PFSK-1 (cell line): ENCODE measurements at regions not wholly inside any gene's neighbourhood (a gene's known extent, or its start where the extent isn't known, plus 50 kb on each side); places are given as distances from the start of the nearest gene placed in this dataset.

Source experiments
- FOXP2 ChIP-seq: optimal IDR thresholded peaks from 2 replicates; pipeline ENCODE3; 2011; ENCODE audit warnings: borderline replicate concordance, control low read depth, inconsistent platforms; ENCODE audit not compliant: insufficient read depth; ENCODE audit errors: extremely low read length, extremely low read depth
- POLR2AphosphoS5 ChIP-seq: IDR thresholded peaks from 2 replicates; pipeline ENCODE4 v1.6.1; 2012; ENCODE audit warnings: low read depth, mild to moderate bottlenecking, control low read depth, low read length, moderate library complexity
- SIN3A ChIP-seq: IDR thresholded peaks from 2 replicates; pipeline ENCODE4 v1.6.1; 2012; ENCODE audit warnings: mild to moderate bottlenecking, low read length, moderate library complexity, borderline replicate concordance; ENCODE audit not compliant: insufficient read depth
- TAF1 ChIP-seq: IDR thresholded peaks from 2 replicates; pipeline ENCODE4 v1.6.1; 2012; ENCODE audit warnings: low read length, control low read depth, borderline replicate concordance; ENCODE audit not compliant: insufficient read depth
- TF ChIP-seq, protein P1 (sequence below), 2 experiments: IDR thresholded peaks; 2 replicates each; pipeline versions ENCODE4 v1.6.1 to v1.8.0; 2011 to 2012; ENCODE audit warnings: low read depth in 2 of 2, low read length in 2 of 2, control low read depth in 1 of 2, inconsistent platforms in 1 of 2, mild to moderate bottlenecking in 1 of 2, moderate library complexity in 1 of 2; ENCODE audit not compliant: insufficient read depth in 1 of 2

DNA sequence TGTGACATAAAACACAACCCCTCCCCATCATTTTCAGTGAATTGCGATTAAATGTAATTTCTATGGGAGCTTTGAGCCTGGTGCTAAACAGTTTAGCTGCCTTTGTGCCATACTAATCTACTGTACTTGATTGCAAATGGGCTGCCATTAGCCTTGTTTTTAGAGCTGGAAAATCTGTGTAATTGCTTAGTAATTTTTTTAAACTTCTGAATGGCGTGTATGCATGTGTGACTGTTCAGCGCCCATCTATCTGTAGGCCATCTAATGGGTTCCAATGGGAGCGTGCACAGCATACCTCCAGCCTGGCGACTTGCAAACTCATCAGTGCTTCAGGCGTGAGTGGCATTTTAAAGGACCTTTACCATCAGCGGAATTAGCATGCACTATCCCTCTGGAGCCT, 142.7 kb upstream of the KIRREL3 start:
- TF ChIP-seq, protein P1, sequence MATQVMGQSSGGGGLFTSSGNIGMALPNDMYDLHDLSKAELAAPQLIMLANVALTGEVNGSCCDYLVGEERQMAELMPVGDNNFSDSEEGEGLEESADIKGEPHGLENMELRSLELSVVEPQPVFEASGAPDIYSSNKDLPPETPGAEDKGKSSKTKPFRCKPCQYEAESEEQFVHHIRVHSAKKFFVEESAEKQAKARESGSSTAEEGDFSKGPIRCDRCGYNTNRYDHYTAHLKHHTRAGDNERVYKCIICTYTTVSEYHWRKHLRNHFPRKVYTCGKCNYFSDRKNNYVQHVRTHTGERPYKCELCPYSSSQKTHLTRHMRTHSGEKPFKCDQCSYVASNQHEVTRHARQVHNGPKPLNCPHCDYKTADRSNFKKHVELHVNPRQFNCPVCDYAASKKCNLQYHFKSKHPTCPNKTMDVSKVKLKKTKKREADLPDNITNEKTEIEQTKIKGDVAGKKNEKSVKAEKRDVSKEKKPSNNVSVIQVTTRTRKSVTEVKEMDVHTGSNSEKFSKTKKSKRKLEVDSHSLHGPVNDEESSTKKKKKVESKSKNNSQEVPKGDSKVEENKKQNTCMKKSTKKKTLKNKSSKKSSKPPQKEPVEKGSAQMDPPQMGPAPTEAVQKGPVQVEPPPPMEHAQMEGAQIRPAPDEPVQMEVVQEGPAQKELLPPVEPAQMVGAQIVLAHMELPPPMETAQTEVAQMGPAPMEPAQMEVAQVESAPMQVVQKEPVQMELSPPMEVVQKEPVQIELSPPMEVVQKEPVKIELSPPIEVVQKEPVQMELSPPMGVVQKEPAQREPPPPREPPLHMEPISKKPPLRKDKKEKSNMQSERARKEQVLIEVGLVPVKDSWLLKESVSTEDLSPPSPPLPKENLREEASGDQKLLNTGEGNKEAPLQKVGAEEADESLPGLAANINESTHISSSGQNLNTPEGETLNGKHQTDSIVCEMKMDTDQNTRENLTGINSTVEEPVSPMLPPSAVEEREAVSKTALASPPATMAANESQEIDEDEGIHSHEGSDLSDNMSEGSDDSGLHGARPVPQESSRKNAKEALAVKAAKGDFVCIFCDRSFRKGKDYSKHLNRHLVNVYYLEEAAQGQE (IDR thresholded peaks at IDR 0.05; ENCODE audit: insufficient read depth in 1 of 2, low read depth in 2 of 2, low read length in 2 of 2): no peak
- TF ChIP-seq POLR2AphosphoS5 (no peak), SIN3A (no peak), FOXP2 (no peak), TAF1 (no peak)

DNA sequence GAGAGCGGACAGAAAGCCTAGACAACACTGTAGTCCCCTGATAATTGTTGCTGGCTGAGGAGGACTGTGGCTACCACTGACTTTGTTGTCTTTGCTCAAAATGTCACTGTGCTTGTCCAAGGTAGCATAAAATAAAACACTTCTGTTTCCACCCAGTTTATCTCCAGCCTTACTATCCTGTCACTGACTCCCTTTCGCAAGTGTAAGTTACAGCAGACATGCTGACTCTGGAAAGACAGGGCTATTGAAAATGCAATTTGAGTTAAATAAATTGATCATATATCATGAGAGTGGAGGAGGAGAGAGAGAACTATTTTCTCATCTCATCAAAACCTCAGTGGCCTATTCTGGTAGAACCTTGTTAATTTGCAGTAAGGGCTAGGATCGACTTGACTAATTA, 138.0 kb upstream of the KIRREL3 start:
- TF ChIP-seq FOXP2 (no peak), TAF1 (no peak), SIN3A (no peak), POLR2AphosphoS5 (no peak)
- TF ChIP-seq, protein P1 (IDR thresholded peaks at IDR 0.05; ENCODE audit: insufficient read depth in 1 of 2, low read depth in 2 of 2, low read length in 2 of 2): no peak

GRCh38 chr11:127137771-127138280, 137.3 kb upstream of the KIRREL3 start:
- TF ChIP-seq FOXP2 (no peak), TAF1 (no peak), SIN3A (no peak), POLR2AphosphoS5 (no peak)
- TF ChIP-seq, protein P1 (IDR thresholded peaks at IDR 0.05; ENCODE audit: insufficient read depth in 1 of 2, low read depth in 2 of 2, low read length in 2 of 2): no peak

GRCh38 chr11:127136438-127136837, 135.9 kb upstream of the KIRREL3 start:
- TF ChIP-seq, protein P1 (IDR thresholded peaks at IDR 0.05; ENCODE audit: insufficient read depth in 1 of 2, low read depth in 2 of 2, low read length in 2 of 2): no peak
- TF ChIP-seq TAF1: no peak
- TF ChIP-seq FOXP2: no peak
- TF ChIP-seq POLR2AphosphoS5: no peak
- TF ChIP-seq SIN3A: no peak

DNA sequence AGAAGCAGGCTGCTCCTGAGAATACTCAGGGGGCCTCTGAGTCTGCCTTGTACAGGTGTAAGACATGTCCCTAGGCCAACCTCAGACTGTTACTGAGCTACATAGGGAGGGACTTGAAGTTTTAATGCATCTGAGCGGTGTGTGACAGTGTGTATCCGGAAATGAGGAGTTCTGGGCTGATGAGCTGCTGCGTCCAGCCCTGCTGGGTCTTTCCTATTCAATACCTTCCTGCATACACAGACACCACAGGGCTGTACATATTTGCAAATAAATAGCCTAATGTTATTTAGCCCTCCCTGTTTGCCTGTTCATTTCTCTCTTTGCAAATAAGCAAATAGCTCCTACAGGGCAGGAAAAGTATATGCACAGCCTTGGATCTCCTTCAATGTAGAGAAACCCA, 134.7 kb upstream of the KIRREL3 start:
- TF ChIP-seq SIN3A (no peak), FOXP2 (no peak), TAF1 (no peak)
- TF ChIP-seq, protein P1 (IDR thresholded peaks at IDR 0.05; ENCODE audit: insufficient read depth in 1 of 2, low read depth in 2 of 2, low read length in 2 of 2): no peak
